ENCODE measurements at regions not wholly inside any gene's neighbourhood (a gene's known extent, or its start where the extent isn't known, plus 50 kb on each side); places are given as distances from the start of the nearest gene placed in this dataset.

- DNase-seq (ENCODE audit: low read depth, low spot score): peak; percentile 26
- in situ Hi-C loops (cut with HindIII; ENCODE audit: low pct_unique_long_range_greater_than_20kb, low sequenced_read_pairs): no loop called here
Observed at GRCh38 chr9:118366228-118366627, 662.0 kb downstream of the TLR4 start.

GRCh38 chr9:118367383-118367782, 663.2 kb downstream of the TLR4 start:
- in situ Hi-C loops (cut with HindIII; ENCODE audit: low pct_unique_long_range_greater_than_20kb, low sequenced_read_pairs): no loop called here
- DNase-seq (ENCODE audit: low read depth, low spot score): no peak

- DNase-seq (ENCODE audit: low read depth, low spot score): no peak
- in situ Hi-C loops (cut with HindIII; ENCODE audit: low pct_unique_long_range_greater_than_20kb, low sequenced_read_pairs): no loop called here
Observed at GRCh38 chr9:118384531-118385100, 680.4 kb downstream of the TLR4 start.

GRCh38 chr9:118395415-118395814, 691.2 kb downstream of the TLR4 start:
- in situ Hi-C loops (cut with HindIII; ENCODE audit: low pct_unique_long_range_greater_than_20kb, low sequenced_read_pairs): no loop called here
- no peak for DNase-seq (ENCODE audit: low read depth, low spot score)

GRCh38 chr9:118401546-118401945, 697.3 kb downstream of the TLR4 start:
- in situ Hi-C loops (cut with HindIII; ENCODE audit: low pct_unique_long_range_greater_than_20kb, low sequenced_read_pairs): no loop called here
- no peak for DNase-seq (ENCODE audit: low read depth, low spot score)

GRCh38 chr9:118414676-118415075, 710.5 kb downstream of the TLR4 start:
- in situ Hi-C loops (cut with HindIII; ENCODE audit: low pct_unique_long_range_greater_than_20kb, low sequenced_read_pairs): no loop called here
- DNase-seq (ENCODE audit: low read depth, low spot score): no peak

- DNase-seq (ENCODE audit: low read depth, low spot score): no peak
- in situ Hi-C loops (cut with HindIII; ENCODE audit: low pct_unique_long_range_greater_than_20kb, low sequenced_read_pairs): no loop called here
Observed at GRCh38 chr9:118418887-118419565, 714.8 kb downstream of the TLR4 start.

GRCh38 chr9:118419676-118420075, 715.5 kb downstream of the TLR4 start:
- in situ Hi-C loops (cut with HindIII; ENCODE audit: low pct_unique_long_range_greater_than_20kb, low sequenced_read_pairs): no loop called here
- DNase-seq (ENCODE audit: low read depth, low spot score): no peak

GRCh38 chr9:118422508-118422907, 718.3 kb downstream of the TLR4 start:
- in situ Hi-C loops (cut with HindIII; ENCODE audit: low pct_unique_long_range_greater_than_20kb, low sequenced_read_pairs): no loop called here
- DNase-seq (ENCODE audit: low read depth, low spot score): no peak

GRCh38 chr9:118423021-118423420, 718.8 kb downstream of the TLR4 start:
- DNase-seq (ENCODE audit: low read depth, low spot score): no peak
- in situ Hi-C loops (cut with HindIII; ENCODE audit: low pct_unique_long_range_greater_than_20kb, low sequenced_read_pairs): no loop called here

- no peak for DNase-seq (ENCODE audit: low read depth, low spot score)
- in situ Hi-C loops (cut with HindIII; ENCODE audit: low pct_unique_long_range_greater_than_20kb, low sequenced_read_pairs): no loop called here
Observed at GRCh38 chr9:118423721-118424120, 719.5 kb downstream of the TLR4 start.

- no peak for DNase-seq (ENCODE audit: low read depth, low spot score)
- in situ Hi-C loops (cut with HindIII; ENCODE audit: low pct_unique_long_range_greater_than_20kb, low sequenced_read_pairs): no loop called here
Observed at GRCh38 chr9:118426772-118427171, 722.6 kb downstream of the TLR4 start.

- no peak for DNase-seq (ENCODE audit: low read depth, low spot score)
- in situ Hi-C loops (cut with HindIII; ENCODE audit: low pct_unique_long_range_greater_than_20kb, low sequenced_read_pairs): no loop called here
Observed at GRCh38 chr9:118438810-118439209, 734.6 kb downstream of the TLR4 start.

- in situ Hi-C loops (cut with HindIII; ENCODE audit: low pct_unique_long_range_greater_than_20kb, low sequenced_read_pairs): no loop called here
Observed at GRCh38 chr9:118439441-118439840, 735.2 kb downstream of the TLR4 start.

GRCh38 chr9:118444403-118444802, 740.2 kb downstream of the TLR4 start:
- in situ Hi-C loops (cut with HindIII; ENCODE audit: low pct_unique_long_range_greater_than_20kb, low sequenced_read_pairs): no loop called here
- DNase-seq (ENCODE audit: low read depth, low spot score): no peak

More at GRCh38 chr9:118439441-118439840, 735.2 kb downstream of the TLR4 start:
- no peak for DNase-seq (ENCODE audit: low read depth, low spot score)

GRCh38 chr9:118446943-118447639, 742.9 kb downstream of the TLR4 start:
- DNase-seq (ENCODE audit: low read depth, low spot score): no peak
- in situ Hi-C loops (cut with HindIII; ENCODE audit: low pct_unique_long_range_greater_than_20kb, low sequenced_read_pairs): no loop called here

- no peak for DNase-seq (ENCODE audit: low read depth, low spot score)
- in situ Hi-C loops (cut with HindIII; ENCODE audit: low pct_unique_long_range_greater_than_20kb, low sequenced_read_pairs): no loop called here
Observed at GRCh38 chr9:118449554-118449953, 745.4 kb downstream of the TLR4 start.

- in situ Hi-C loops (cut with HindIII; ENCODE audit: low pct_unique_long_range_greater_than_20kb, low sequenced_read_pairs): no loop called here
- no peak for DNase-seq (ENCODE audit: low read depth, low spot score)
Observed at GRCh38 chr9:118455259-118455658, 751.1 kb downstream of the TLR4 start.

- DNase-seq (ENCODE audit: low read depth, low spot score): no peak
- in situ Hi-C loops (cut with HindIII; ENCODE audit: low pct_unique_long_range_greater_than_20kb, low sequenced_read_pairs): no loop called here
Observed at GRCh38 chr9:118455788-118456187, 751.6 kb downstream of the TLR4 start.
